Right kidney (tissue), 1 donor: ENCODE measurements at regions not wholly inside any gene's neighbourhood (a gene's known extent, or its start where the extent isn't known, plus 50 kb on each side); places are given as distances from the start of the nearest gene placed in this dataset.
"Not testable (repeated sequence)": the region's sequence is repeated elsewhere in the genome, so short reads cannot be mapped to it uniquely, and the experiment has no call there.

Experiments used
- DNase-seq: peaks from one replicate; pipeline ENCODE4 v3.0.0-alpha.2; 2016

DNA sequence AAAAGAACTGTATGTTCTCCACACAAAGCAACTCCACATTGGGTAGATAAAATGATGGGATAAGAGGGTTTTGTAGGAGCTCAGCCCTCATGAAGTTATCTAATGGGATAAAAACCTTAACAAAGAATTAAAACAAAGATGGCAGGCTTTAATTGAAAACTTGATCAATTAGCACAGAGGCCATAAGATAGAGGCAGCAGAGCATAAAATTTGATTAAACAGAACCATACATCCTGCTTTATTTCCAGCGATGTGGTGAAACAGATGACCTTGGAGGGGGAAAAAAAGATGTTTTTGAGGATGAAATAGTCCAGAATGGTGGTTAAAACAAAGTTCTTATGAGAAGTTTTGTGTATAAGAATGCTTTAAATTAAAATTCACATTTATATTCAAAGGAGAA, 130.9 kb upstream of the ALCAM start:
- no peak for DNase-seq

DNA sequence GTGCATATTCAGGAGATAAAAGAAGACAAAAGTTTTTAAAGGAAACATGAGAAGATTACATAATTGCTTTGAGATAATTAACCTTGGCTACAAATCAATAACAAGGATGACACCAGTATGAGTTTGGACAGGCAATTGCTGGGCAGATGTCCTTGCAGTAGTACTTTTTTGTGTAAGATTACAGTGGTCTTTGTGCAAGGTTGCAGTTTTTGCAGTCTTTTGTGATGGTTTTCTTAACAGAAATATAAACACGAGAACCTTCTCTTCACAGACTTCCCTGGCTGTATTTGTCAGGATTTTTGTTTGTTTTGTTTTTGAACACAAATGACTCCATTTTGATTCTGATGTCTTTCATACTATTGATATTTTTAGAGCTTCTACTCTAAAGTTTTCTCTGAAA, 128.3 kb upstream of the ALCAM start:
- DNase-seq = no peak

DNA sequence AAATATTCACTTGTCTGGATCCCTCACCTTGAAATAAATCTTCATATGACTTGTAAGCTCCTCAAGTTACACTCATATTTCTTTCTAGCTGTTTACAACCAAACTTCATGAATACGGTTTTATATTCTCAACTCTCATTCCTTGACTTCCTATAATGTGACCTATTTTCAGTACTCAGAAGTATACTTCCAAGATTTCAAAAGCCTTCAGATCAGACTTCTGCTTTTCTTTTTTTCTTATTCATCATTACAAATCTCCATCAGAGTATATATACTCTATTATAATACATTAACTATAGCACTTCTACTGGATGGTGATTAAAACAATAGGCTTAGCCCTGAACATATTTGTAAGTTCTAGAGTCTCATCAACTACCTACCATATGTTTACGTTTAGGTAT, 123.6 kb upstream of the ALCAM start:
- DNase-seq = no peak

DNA sequence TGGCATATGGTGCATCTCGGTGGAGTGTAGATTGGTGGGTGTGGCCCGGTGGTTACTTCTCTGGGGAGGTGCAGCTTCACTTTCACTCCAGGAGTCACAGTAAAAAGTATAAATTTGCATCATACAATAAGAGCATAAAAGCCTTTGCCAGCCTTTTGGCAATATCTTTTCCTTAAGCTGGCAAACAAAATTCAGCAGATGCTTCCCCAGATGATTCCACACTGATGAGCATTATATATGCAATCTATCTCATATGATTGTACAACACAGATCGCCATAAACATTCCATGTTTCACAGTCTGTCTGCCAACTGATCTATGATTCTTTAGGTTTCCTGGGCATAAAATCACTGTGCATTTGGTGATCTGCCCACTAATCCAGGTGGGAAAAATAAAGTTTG, 120.2 kb upstream of the ALCAM start:
- no peak for DNase-seq

DNA sequence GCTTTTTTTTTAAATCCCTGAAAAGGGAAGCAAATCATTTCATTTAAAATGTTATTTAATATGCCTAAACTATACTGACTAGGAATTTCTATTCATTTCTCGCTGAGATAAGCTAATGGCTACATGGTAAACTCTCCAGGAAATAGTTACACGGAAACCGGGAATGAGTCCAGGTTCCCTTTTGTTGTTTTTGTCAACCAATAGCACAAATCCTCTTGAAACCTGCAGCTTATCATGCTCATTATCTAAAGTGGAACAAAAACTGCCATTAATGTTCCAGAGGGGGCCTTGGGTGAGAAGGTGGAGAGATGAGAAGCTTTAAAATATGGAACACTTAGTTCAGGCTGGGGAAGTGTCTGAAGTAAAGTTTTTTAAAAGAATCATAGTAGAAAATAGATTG, 113.5 kb upstream of the ALCAM start:
- DNase-seq = no peak

DNA sequence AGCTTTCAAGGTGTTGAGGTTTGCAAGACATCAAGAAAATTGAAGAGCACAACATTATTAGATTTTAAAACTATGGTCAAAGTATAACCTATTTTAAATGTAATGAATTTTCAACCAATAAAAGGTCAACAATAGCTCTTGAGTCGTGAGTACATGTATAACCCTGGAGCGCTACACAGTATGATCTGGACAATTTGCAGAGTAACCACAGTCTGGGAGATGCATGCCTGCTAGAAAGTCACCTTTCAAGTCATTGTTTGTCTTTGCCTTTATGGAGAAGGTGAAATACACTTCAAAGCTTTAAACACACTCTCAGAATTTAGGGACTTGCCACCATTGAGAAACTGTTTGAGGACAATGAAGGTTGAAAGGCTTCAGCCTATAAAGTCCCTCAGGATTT, 112.6 kb upstream of the ALCAM start:
- DNase-seq = no peak

DNA sequence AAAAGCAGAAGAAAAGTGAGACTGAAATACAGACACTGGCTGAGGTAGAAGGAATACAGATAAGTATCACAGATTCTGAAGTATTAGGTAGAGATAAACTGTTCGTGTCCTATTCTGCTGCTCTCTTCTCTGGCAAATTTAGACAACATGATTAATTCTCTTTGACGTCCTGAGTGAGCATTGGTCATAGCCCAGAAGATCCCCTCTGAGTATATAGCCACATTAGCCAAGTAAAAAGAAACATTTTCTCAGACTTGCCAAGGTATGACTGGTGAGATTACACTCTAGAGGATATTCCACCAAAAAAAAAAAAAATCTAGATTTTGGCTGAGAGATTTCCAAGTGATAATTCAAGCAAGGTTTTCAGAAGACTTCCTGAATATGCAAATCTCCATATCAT, 111.4 kb upstream of the ALCAM start:
- DNase-seq = no peak

DNA sequence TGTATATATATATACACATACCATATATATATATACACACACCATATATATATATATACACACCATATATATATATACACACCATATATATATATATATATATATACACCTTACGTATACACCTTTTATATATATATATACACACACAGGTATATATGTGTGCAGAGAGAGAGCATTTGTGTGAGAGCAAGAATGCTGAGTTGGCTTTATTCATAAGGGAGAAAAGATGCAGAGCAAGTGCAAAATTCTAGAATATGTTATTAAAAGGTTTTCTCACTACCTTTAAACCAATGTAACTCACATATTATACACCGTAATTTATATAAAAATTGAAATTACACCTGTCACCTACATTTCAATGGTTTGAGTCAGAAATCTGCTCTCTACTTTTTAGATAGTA, 107.2 kb upstream of the ALCAM start:
- DNase-seq = no peak

DNA sequence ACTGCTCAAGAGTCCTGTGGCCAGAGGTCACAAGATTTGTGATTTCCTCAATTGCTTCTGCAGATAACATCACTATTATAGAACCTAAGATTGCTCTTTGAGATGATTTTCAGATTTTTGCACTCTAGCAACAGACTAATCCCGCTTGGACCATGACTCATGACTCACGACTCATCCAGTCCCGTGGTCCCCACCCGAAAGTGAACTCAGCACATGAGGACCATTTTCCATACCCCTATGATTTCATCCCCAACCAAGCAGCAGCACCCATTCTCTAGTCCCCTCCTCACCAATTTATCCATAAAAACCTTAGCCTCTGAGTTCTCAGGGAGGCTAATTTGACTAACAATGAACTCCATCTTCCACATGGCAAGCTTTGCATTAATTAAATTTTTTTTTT, 106.3 kb upstream of the ALCAM start:
- no peak for DNase-seq

DNA sequence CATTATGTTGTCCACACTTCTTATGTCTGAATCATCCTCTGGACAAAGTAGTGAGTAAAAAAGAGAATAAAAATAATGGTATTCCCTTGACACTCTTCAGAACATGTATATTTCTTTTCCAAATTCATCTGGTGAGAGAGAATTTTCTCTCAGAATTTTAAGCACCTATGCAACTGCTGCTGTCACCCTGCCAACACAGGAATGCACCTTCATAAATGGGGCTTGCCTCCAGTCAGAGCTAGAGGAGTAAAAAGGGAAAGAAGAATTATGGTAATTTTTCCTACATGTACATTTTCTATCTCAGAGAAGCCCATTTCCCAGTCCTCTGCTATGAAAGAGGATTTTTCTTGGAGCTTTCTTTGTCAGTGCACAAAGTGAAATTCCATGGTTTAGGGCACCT, 92.2 kb upstream of the ALCAM start:
- no peak for DNase-seq

DNA sequence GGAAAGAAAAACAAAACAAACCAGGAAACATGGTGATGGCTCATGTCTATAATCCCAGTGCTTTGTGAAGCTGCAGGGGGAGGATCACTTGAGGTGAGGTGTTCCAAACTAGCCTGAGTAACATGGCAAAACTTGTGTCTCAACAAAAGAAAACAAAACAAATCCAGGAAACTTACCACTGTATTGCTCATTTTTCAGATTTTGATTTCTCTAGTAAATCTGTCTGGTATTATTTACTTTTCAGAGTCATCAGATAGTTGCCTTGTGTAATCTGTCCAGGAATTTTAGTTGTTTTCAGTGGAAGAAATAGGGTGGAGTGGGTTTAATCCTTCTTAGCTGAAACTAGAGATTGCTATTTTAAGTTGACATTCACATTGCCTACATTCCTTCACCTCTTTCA, 91.8 kb upstream of the ALCAM start:
- no peak for DNase-seq

DNA sequence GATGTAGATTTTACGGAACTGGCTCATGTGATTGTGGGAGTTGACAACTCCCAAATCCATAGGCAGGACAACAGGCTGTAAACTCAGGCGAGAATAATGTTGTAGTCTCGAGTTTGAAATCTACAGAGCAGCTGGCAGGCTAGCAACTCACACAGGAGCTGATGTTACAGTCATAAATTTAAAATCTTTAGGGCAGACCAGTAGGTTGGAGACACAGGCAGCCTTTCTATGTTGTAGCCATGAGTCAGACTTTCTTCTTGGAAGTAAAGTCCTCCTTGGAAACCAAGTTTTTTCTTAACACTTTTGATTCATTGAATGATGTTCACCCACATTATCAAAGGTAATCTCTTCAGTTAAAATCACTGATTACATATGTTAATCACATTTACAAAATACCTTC, 89.1 kb upstream of the ALCAM start:
- no peak for DNase-seq

DNA sequence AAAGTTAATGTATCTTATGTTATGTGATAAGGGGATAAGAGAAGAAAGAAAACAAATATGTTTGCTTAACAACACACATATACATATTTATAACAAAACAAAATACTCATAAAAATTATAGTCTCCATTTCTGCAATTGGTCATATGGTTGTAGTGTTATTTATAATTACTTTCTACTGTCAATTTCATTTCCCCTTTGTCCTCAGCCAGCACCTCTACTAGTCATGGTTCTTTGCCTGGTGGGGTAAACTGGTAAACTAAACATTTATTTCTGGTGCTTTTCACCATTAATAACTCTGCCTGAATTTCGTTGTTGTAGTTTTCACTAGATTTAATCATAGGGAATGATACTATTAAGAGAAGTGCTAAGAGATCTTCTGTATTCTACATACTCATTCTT, 88.0 kb upstream of the ALCAM start:
- DNase-seq = no peak

DNA sequence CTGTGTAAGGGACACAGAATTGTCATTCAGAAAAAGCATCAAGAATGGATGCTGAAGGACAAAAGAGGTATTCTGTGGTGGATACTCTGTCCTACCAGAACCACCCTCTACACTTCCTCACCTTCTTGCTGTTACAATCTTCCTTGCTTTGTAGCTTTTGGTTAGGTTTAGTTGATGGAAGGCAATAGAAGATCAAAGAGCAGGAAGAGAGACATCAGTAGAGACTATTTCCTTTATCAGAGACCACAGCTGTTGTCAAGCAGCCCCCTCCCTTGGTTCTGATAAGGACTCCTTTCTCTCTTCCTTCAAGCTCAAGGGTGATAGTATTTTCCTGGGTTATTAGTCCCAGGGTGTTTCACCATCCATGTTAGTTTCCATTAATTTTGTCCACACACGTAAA, 84.7 kb upstream of the ALCAM start:
- DNase-seq = no peak

DNA sequence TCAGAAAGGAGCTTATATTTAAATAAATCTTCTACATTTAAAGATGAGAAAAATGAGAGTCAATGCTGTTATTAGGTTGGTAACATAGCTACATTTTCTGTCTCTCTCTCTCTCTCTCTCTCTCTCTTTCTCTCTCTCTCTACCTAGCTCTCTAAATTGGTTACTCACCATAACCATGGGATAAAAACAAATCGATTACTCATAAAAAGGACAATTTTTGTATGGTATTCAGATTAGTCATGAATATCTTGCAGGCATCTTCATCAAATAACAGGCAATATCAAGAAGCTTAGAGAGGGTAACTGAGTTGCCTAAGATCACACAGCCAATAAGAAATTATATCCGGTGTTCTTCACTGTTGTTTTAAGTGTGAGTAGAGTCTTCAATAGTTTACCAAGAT, 81.8 kb upstream of the ALCAM start:
- no peak for DNase-seq

DNA sequence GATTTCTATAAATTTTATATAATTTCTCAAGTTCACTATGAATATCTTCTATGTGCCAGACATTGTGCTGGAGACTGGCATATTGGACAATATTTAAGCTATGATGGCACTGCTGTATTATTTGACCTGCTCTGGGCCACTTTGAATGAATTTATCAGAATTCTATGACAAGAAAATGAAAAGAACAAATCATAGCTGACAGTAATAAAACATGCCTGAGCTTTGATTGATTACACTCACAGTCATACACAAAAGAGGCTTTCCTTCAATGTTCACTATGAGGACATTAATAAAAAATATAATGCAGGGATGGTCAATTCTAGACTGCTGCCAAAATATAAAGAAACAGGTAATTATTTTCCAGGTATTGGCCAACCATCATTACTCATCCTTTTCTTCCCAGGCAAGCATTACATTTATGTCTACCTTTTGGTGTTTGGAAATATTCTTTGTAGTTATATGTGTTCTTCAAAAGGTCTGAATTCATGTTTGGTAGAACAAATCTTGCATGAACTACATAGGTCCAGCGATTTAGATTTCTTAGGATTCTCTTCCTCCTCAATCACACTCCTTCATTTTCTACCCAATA, 81.0 kb upstream of the ALCAM start:
- no peak for DNase-seq

DNA sequence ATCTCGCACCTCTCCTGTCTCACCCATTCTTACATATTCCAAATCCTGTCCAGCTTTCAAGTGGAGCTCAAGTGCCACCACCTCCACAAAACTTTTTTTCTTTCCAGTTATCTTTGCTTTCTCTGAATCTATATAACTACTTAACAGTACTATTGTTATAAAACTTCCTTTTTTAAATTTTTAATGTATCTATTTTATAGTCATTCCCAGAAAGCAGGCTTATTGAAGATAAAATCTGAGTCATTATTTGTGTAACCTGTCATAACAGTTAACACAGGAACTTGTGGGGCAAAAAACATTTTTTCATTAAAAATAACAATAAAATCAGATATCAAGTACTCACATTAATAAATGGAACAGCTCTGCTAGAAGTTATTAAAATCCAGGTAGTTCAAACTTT, 73.3 kb upstream of the ALCAM start:
- no peak for DNase-seq

DNA sequence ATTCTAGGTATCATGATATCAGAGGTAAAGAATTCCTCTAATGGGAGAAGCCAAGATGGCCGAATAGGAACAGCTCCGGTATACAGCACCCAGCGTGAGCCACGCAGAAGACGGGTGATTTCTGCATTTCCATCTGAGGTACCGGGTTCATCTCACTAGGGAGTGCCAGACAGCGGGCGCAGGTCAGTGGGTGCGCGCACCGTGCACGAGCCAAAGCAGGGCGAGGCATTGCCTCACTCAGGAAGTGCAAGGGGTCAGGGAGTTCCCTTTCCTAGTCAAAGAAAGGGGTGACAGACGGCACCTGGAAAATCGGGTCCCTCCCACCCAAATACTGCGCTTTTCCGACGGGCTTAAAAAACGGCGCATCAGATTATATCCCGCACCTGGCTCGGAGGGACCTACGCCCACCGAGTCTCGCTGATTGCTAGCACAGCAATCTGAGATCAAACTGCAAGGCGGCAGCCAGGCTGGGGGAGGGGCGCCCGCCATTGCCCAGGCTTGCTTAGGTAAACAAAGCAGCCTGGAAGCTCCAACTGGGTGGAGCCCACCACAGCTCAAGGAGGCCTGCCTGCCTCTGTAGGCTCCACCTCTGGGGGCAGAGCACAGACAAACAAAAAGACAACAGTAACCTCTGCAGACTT, 70.4 kb upstream of the ALCAM start:
- not testable (repeated sequence) for DNase-seq

DNA sequence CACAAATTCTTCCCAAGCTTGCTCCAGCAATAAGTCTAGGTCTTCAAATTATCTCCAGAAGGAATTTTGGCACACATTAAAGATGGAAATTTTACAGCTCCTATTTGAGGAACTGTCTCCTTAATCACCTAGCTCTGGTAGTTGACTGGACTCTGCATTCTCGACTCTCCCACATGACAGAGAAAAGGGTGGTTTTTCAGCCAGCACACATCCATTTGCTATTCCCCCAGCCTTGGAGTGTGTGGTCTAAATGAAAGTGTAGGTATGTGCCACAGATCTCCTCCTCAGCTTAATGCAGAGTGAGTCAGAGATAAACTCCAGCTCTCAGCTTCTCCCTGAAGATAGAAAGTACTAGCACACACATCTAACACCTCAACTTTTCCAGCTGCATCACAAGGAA, 62.2 kb upstream of the ALCAM start:
- DNase-seq = no peak

DNA sequence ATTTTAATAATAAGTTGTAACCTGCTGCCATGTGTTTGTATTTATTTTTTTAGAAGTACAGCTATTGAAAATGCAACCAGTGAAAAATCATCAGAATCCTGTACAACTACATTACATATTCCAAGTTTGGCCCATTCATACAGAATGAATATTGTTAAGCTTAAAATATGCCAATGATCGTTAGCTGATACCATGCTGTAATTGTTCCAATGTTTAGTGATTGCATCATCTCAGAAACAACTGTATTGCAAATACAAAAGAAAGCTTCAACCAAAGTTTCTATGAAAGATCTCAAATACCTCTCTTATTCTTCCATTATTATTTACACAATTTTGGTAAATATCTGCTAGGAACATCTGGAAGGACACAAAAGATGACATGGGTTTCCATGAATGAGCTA, 51.6 kb upstream of the ALCAM start:
- DNase-seq = no peak

DNA sequence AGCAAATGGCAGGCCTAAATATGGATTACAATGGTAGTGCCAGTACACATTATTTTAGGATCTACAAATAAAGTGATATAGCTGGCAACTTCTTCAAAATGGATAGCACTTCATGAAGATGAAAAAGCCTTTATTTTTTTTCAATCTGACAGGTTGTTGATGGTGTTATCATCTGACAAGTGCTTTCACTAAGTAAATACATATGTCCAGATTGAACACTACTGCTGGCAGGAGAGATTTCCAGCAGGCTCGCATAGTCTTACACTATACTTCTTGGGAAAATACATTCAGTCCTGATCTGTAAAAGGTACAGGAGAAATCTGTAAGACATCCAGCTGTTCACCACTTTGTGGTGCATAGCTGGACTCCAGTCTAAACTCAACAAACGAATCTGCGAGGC, 50.9 kb upstream of the ALCAM start:
- DNase-seq = no peak

DNA sequence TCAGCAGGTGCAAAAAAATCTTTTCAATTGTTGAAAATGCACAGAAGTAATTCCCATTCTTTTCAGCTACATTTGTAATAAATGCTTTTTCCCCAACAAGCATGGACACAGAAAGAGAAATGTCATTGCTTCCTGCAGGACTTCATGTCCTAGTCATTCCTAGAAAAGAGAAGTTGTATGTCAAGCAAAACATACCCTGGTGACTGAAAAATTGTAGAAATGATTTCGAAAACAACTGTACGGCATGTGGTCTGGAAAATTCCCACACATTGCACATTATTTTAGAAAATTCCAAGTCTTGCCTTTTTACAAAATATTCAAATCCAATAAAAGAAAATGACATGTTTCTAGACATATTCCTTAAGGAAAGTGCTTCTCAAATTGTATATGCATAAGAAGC, 50.4 kb upstream of the ALCAM start:
- no peak for DNase-seq
